T-helper 17 cell (primary cell): ENCODE measurements at regions not wholly inside any gene's neighbourhood (a gene's known extent, or its start where the extent isn't known, plus 50 kb on each side); places are given as distances from the start of the nearest gene placed in this dataset.

Experiments
- ATAC-seq: fragments of 150-1000 bp; cut with Tn5 transposase; 2 replicates; pipeline ENCODE4 v1.10.0; 2021; ENCODE audit warnings: mild to moderate bottlenecking, moderate library complexity
- DNase-seq, 3 donors: peaks; one replicate each; pipeline versions ENCODE4 v3.0.0 to v3.0.0-alpha.2; 2020 to 2021
- H3K9me3 ChIP-seq: one replicate; pipeline ENCODE4 v1.7.0; 2013; ENCODE audit warnings: low read length, mild to moderate bottlenecking; ENCODE audit not compliant: control insufficient read depth, poor library complexity, severe bottlenecking
- H3K27ac Mint-ChIP-seq: one replicate; pipeline ENCODE4 v1.8.0; 2022; ENCODE audit warnings: mild to moderate bottlenecking, moderate library complexity, mixed read lengths
- H3K27me3 Mint-ChIP-seq: one replicate; pipeline ENCODE4 v1.8.0; 2022; ENCODE audit warnings: mixed read lengths
- H3K36me3 Mint-ChIP-seq: one replicate; pipeline ENCODE4 v1.8.0; 2022; ENCODE audit warnings: low read depth, mixed read lengths
- H3K4me1 Mint-ChIP-seq: one replicate; pipeline ENCODE4 v1.8.0; 2022; ENCODE audit warnings: mild to moderate bottlenecking, mixed read lengths
- H3K4me3 Mint-ChIP-seq: one replicate; pipeline ENCODE4 v1.8.0; 2022; ENCODE audit warnings: mild to moderate bottlenecking, moderate library complexity, mixed read lengths

DNA sequence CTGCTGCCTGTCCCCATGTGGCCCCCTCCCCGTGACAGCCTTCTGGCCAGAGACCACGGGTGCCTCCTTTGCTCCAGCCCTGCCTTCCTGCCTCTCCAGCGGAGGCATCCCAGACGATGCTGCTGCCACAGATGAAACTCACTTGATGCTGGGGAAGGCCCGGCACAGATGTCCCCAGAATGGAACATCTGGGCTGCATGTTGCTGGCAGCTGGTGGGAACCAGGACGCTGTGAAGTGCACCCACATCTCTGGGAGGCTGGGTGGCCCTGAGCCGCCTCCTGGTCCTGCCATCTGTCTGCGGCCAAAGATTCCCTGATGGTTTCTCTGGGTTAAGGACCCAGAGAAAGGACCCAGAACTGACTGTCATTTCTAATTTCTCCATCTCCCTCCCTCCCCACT is 51.9 kb upstream of the PTPRS start:
- peaks cover 5% of the 10 kb centered on the region for H3K36me3 Mint-ChIP-seq
- H3K4me3 Mint-ChIP-seq, result no peak overlapping the region
- DNase-seq (no peak), ATAC-seq (no peak)
- H3K27me3 Mint-ChIP-seq, result peaks cover 40% of the 10 kb centered on the region
- no peaks in the 10 kb centered on the region for H3K9me3 ChIP-seq
- no peaks in the 10 kb centered on the region for H3K4me1 Mint-ChIP-seq
- no peak overlapping the region for H3K27ac Mint-ChIP-seq

DNA sequence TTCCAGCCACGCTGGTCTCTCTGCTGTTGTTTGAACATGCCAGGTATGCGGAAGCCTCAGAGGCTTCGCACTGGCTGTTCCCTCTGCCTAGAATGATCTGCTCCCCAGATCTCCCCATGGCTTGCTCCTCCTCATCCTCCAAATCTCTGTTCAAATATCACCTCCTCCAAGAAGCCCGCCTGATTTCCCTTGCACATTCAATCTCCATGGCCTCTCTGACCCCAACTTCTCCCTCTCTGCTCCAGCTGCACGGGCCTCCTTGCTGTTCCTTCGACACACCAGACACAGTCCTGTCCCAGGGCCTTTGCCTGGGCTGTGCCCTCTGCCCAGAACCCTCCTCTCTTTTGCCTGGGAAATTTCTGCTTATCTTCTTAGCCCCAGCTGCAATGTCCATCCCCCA is 52.5 kb upstream of the PTPRS start:
- Mint-ChIP-seq H3K36me3 (peaks cover 5% of the 10 kb centered on the region), H3K27me3 (peaks cover 46% of the 10 kb centered on the region), H3K27ac (no peak overlapping the region), H3K4me1 (no peaks in the 10 kb centered on the region), H3K4me3 (no peak overlapping the region)
- H3K9me3 ChIP-seq, result no peaks in the 10 kb centered on the region
- no peak for ATAC-seq
- DNase-seq, result no peak

DNA sequence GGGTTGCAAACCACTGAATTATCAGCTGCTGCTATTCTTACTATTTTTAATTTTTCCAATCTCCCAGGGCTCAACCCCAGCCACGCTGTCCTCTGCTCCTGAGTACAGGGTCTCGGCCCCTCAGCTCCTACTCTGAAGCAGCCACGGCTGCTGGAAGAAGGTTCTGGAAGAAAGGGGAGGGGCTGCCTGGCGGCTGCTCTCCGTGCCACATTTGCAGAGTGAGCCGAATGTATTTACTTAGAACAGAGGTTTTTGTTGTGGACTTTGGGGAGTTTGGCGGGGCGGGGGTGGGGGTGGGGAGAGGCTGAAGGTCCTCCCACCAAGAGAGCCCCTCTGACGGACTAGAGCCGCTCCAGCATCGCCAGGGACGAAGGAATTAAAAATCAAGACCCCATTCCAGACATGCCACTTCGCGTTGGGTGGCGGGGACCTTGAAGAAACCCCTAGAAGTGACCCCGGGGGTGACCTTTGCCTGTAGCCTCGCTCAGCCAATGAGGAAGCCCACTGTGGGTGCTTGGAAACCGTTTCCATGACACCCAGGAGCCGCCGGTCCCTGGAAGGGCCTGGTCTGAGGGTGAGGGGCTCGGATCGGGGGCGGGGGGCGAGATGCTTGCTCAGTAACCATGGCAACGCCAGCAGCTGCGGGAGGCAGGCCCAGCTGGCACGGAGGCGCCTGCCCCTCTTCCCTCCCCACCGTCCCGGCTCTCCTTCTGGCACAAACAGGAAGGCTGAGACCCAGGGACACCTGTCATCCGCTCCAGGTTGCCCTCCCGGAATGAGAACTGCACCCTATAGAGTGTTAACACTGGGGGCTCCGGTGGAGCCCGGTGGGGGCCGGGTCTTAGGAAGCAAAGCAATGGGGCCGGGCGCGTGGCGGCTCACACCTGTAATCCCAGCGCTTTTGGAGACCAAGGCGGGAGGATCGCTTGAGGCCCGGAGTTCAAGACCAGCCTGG is 54.2 kb upstream of the PTPRS start:
- no peak for ATAC-seq
- Mint-ChIP-seq H3K4me1 (no peaks in the 10 kb centered on the region), H3K36me3 (peaks cover 5% of the 10 kb centered on the region), H3K27ac (no peak overlapping the region), H3K4me3 (no peak overlapping the region), H3K27me3 (peaks cover 52% of the 10 kb centered on the region)
- no peak for DNase-seq
- no peaks in the 10 kb centered on the region for H3K9me3 ChIP-seq

DNA sequence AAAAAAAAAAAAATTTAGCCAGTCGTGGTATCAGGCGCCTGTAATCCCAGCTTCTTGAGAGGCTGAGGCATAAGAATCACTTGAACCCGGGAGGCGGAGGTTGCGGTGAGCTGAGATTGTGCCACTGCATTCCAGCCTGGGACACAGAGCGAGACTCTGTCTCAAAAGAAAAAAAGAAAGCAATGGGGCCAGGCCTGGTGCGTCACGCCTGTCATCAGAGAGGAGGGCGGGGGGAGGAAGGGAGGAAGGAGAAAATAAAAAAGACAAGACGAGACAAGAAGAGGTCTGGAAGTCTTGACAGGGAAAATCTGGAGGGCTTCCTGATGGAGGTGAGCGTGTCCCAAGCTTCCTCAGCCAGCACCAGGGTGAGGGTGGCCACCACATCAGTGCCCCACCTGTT is 54.9 kb upstream of the PTPRS start:
- H3K27me3 Mint-ChIP-seq, result peaks cover 52% of the 10 kb centered on the region
- H3K27ac Mint-ChIP-seq, result no peak overlapping the region
- DNase-seq, result no peak
- no peak overlapping the region for H3K4me3 Mint-ChIP-seq
- no peaks in the 10 kb centered on the region for H3K9me3 ChIP-seq
- peaks cover 5% of the 10 kb centered on the region for H3K36me3 Mint-ChIP-seq
- no peak for ATAC-seq
- no peaks in the 10 kb centered on the region for H3K4me1 Mint-ChIP-seq

DNA sequence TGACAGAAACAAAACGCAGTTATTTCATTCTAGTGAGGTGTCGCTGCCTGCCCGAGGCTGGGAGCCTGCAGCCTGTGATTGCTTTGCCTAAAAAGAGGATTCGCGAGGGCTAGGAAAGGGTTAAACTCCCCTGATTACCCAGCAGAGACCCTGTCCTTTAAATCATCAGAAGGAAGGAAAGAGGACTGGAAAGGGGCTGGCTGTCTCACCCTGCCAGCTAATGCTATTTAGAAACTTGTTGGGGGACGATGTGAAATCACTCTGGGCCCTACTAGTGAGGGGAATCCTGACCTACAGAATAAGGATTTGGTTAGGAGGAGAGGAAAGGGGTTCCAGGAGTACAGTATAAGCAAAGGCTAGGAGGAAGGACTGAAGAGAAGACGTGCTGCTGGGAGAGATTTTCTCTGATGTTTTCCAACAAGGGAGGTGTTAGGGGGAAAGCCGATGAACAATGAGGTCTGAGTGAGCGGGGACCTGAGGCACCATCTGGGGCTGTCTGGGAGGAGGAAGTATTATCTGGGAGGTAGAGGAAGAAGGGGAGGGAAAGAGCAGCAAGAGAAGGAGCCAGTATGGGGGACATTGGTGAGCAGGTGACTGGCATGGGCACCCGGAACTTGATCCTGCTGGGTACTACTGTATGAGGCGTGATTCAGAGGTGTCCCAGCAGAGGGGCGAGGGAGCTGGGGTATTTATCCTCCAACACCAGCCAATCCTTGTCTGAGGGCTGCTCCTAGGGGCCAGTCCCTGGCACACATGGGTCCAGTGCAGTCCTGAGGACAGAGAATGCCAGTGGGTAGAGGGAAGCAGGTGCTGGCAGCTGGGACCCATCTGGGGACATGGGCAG is 55.7 kb upstream of the PTPRS start:
- Mint-ChIP-seq H3K36me3 (peaks cover 5% of the 10 kb centered on the region), H3K4me3 (no peak overlapping the region), H3K4me1 (no peaks in the 10 kb centered on the region), H3K27ac (no peak overlapping the region), H3K27me3 (peaks cover 48% of the 10 kb centered on the region)
- DNase-seq (no peak), ATAC-seq (no peak)
- H3K9me3 ChIP-seq, result no peaks in the 10 kb centered on the region

DNA sequence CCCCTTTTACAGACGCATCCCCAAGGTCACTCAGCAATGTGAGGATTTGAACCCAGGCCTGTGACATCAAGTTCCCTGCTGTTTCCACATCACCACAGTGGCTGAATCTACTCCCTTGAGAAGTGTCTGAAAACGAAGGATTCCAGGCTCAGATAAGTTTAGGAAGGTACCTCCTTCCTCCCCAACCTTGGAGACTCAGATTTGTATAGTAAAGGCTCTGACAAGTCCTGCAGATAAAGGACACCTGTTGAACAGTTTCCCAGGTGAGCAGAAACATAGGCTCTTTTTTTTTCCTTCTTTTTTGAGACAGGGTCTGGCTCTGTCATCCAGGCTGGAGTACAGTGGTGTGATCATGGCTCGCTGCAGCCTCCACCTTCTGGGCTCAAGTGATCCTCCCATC is 56.4 kb upstream of the PTPRS start:
- no peak overlapping the region for H3K27ac Mint-ChIP-seq

DNA sequence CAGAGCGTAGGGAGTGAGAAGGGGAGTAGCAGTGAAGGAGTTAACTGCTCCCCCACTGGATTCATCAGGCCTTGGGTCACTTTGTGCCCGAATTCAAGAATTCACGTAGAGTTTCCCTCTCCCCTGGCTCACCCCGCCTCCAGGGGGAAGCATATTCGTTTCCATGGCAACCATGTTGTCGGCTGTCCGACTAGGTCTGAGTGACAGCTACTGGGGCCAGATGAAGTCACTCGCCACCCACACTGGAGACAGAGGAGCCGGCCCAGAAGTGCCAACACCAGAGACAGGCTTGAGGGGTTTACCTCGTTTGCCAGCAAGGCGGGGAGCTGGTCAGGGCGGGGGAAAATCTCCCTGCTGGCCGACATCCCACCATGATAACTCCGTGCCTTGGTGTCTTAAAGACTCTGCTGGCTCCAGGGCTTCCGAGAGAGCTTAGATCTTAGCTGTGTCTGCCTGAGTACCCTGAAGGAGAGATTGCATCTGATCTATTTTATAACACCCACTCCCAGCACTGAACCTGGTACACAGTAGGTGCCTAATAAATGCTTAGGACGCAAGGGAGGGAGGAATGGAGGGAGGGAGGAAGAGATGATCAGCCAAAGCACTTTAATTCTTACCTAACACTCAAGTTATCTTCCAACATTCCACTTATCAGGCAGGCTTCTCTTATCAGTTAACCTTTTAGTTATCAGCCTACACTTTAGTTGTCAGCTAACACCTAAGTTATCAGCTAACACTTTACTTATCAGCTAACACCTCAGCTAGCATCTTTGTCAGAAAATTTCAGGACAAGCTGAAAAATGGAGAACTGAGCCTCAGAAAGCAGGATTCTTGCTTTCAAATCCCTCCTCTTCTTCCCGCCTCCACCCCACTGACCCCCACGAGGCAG is 57.2 kb upstream of the ZNRF4 start:
- no peak overlapping the region for H3K27ac Mint-ChIP-seq
- peaks cover 32% of the 10 kb centered on the region for H3K27me3 Mint-ChIP-seq
- no peaks in the 10 kb centered on the region for H3K9me3 ChIP-seq
- H3K4me1 Mint-ChIP-seq, result no peaks in the 10 kb centered on the region
- H3K4me3 Mint-ChIP-seq, result no peak overlapping the region
- ATAC-seq (no peak), DNase-seq (no peak)
- H3K36me3 Mint-ChIP-seq, result peaks cover 3% of the 10 kb centered on the region

More for the DNA sequence above, 56.4 kb upstream of the PTPRS start:
- Mint-ChIP-seq H3K4me1 (no peaks in the 10 kb centered on the region), H3K36me3 (peaks cover 5% of the 10 kb centered on the region), H3K4me3 (no peak overlapping the region), H3K27me3 (peaks cover 43% of the 10 kb centered on the region)
- DNase-seq (no peak), ATAC-seq (no peak)
- no peaks in the 10 kb centered on the region for H3K9me3 ChIP-seq

DNA sequence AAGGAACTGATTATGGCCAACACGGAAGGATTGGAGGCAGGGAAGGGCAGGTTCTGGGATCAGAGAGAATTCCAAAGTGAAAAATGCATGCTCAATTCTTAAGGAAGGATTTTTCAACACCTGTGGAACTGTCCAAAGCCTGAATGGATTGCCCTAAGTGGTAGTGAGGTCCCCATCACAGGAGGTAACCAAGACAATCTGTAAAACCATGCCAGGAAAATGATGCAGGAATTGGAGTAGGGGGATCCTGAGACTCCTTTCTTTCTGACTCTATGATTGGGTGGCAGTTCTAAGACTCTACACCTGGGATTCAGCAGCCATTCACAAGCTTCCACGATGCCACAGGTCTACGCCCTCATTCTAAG is 56.5 kb upstream of the ZNRF4 start:
- ATAC-seq, result no peak

DNA sequence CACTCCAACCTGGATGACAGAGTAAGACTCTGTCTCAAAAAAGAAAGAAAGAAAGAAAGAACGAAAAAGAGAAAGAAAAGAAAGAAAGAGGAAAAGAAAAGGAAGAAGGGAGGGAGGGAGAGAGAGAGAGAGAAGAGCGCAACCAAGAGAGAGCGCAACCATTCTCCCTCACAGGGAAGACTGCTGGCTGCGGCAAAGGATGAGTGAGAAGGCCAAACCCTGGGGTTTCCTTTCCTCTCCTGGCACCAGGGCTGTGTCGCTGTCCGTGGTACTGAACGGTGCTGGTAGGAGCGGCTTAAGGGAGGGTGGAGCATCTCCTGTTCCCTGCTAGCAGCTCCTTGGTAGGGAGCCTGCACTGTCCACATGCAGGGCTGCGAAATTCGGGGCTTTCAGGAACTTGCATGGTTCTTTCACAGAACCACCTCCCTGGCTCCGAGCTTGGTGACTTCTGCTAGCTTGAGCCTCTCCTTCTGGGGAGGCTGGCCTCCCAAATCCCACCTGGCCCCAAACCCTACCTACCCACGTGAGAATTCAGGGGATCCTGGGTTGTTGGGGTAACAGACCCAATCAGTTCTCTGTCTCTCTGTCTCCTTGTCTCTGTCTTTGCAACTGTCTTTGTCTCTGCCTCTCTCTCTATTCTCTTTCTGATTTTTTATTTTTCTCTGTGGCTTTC is 51.1 kb upstream of the ZNRF4 start:
- ATAC-seq (peak; percentile 37), DNase-seq (peak; percentile 11 to 48 (median 24))
- Mint-ChIP-seq H3K4me1 (peaks cover 3% of the 10 kb centered on the region), H3K4me3 (no peak overlapping the region), H3K36me3 (no peaks in the 10 kb centered on the region), H3K27me3 (no peaks in the 10 kb centered on the region), H3K27ac (no peak overlapping the region)
- H3K9me3 ChIP-seq, result no peaks in the 10 kb centered on the region

More for the DNA sequence above, 56.5 kb upstream of the ZNRF4 start:
- Mint-ChIP-seq H3K4me1 (no peaks in the 10 kb centered on the region), H3K27me3 (peaks cover 25% of the 10 kb centered on the region), H3K27ac (no peak overlapping the region), H3K4me3 (no peak overlapping the region), H3K36me3 (no peaks in the 10 kb centered on the region)
- DNase-seq, result no peak
- no peaks in the 10 kb centered on the region for H3K9me3 ChIP-seq
